Hepatocyte (in vitro differentiated cells): ENCODE measurements at regions not wholly inside any gene's neighbourhood (a gene's known extent, or its start where the extent isn't known, plus 50 kb on each side); places are given as distances from the start of the nearest gene placed in this dataset.

Source experiments
- EZH2 ChIP-seq: fragments of 200-600 bp; sonication (generic); IDR thresholded peaks from 2 replicates; pipeline ENCODE4 v1.6.1; 2016; ENCODE audit warnings: antibody characterized with exemption, mild to moderate bottlenecking, borderline replicate concordance
- TF ChIP-seq, protein P1 (sequence below): fragments of 200-600 bp; sonication (generic); IDR thresholded peaks from 2 replicates; pipeline ENCODE4 v1.5.1; 2016; ENCODE audit warnings: antibody characterized with exemption, mild to moderate bottlenecking; ENCODE audit not compliant: poor library complexity

DNA sequence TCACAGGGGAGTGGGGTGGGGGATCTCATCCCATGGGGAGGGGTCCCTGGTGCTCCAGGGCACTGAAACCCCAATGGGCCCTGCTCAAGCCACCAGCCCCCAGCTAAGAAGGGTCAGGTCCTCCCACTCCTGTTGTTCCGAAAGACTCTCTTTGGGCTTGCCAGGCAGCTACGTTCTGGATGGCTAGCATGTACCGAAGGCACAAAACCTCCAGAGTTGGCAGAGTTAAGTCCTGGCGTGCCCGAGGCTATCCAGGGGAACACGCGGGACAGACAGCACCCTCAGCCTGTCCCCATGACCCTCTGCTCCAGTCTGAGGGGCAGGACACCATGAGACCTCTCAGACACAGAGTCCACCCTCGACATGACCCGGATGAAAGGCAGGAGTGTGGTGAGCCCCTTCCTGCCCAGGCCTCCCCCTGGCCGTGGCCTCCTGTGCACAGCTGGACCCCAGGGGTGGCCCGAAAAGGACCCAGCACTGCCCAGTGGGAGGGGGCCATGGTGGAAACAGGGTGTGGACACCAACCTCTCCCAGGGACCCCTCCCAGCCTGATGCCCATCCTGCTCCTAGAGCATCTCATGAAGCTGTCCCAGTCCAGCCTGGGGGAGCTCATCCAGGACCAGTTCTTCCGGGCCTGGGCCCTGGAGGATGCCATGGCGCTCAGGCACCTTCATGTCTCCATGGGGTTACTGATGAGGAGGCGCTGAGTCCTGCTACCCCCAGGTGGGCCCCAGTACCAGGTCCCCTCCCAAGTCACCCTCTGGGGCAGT lies 53.0 kb upstream of the TPM4 start:
- TF ChIP-seq, protein P1, sequence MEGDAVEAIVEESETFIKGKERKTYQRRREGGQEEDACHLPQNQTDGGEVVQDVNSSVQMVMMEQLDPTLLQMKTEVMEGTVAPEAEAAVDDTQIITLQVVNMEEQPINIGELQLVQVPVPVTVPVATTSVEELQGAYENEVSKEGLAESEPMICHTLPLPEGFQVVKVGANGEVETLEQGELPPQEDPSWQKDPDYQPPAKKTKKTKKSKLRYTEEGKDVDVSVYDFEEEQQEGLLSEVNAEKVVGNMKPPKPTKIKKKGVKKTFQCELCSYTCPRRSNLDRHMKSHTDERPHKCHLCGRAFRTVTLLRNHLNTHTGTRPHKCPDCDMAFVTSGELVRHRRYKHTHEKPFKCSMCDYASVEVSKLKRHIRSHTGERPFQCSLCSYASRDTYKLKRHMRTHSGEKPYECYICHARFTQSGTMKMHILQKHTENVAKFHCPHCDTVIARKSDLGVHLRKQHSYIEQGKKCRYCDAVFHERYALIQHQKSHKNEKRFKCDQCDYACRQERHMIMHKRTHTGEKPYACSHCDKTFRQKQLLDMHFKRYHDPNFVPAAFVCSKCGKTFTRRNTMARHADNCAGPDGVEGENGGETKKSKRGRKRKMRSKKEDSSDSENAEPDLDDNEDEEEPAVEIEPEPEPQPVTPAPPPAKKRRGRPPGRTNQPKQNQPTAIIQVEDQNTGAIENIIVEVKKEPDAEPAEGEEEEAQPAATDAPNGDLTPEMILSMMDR: no peak
- no peak for TF ChIP-seq EZH2
